HEK293 (cell line): ENCODE measurements at regions not wholly inside any gene's neighbourhood (a gene's known extent, or its start where the extent isn't known, plus 50 kb on each side); places are given as distances from the start of the nearest gene placed in this dataset.

Experiments used
- CTCF ChIA-PET: fragments of 350-600 bp; formaldehyde crosslinking; extraction: SDS; loops from one replicate; lab custom pipeline; 2021; ENCODE audit warnings: antibody characterized with exemption; lab: Yijun Ruan, JAX
- POLR2A ChIA-PET: fragments of 300-600 bp; formaldehyde crosslinking; extraction: SDS; loops from one replicate; lab custom pipeline; 2020; ENCODE audit warnings: antibody characterized with exemption, inconsistent platforms; lab: Yijun Ruan, JAX
- H3K27ac ChIP-seq: fragments of 200-500 bp; sonication (Bioruptor generic); 2 replicates; pipeline ENCODE4 v1.5.1; 2014; ENCODE audit warnings: low read depth, low read length, control low read depth, inconsistent platforms; ENCODE audit errors: extremely low read depth
- H3K36me3 ChIP-seq, 2 experiments: fragments of 200-500 bp in 1 of 2; sonication (Bioruptor generic) in 1 of 2; 1 replicate in 1 of 2; 2 replicates in 1 of 2; pipeline ENCODE4 v1.5.1; 2014 to 2017; ENCODE audit warnings: inconsistent platforms in 2 of 2, low read length in 2 of 2; ENCODE audit not compliant: control insufficient read depth in 2 of 2, insufficient read depth in 1 of 2
- H3K4me1 ChIP-seq: fragments of 200-500 bp; sonication (Bioruptor generic); 2 replicates; pipeline ENCODE4 v1.5.1; 2014; ENCODE audit warnings: mild to moderate bottlenecking, low read length, inconsistent platforms; ENCODE audit not compliant: control insufficient read depth, insufficient read depth
- H3K4me3 ChIP-seq: 2 replicates; pipeline ENCODE4 v1.5.1; 2011; ENCODE audit warnings: low read depth, mild to moderate bottlenecking, control low read depth, low read length, moderate library complexity
- H3K9me3 ChIP-seq: fragments of 200-500 bp; sonication (Bioruptor generic); 2 replicates; pipeline ENCODE4 v1.5.1; 2014; ENCODE audit warnings: low read depth, low read length, inconsistent platforms; ENCODE audit not compliant: control insufficient read depth, insufficient read depth
- BCL6B ChIP-seq: fragments of 450-650 bp; formaldehyde crosslinking; IDR thresholded peaks from 2 replicates; pipeline ENCODE4 v1.5.1; 2017; ENCODE audit warnings: missing biosample characterization, missing genetic modification characterization
- FEZF1 ChIP-seq: fragments of 450-650 bp; formaldehyde crosslinking; IDR thresholded peaks from 2 replicates; pipeline ENCODE4 v1.5.1; 2016; ENCODE audit warnings: missing biosample characterization, missing genetic modification characterization
- GLIS2 ChIP-seq: fragments of 450-650 bp; formaldehyde crosslinking; IDR thresholded peaks from 2 replicates; pipeline ENCODE4 v1.5.1; 2016; ENCODE audit warnings: missing biosample characterization, missing genetic modification characterization
- INSM2 ChIP-seq: fragments of 450-650 bp; formaldehyde crosslinking; IDR thresholded peaks from 2 replicates; pipeline ENCODE4 v1.5.1; 2016; ENCODE audit warnings: missing biosample characterization, missing genetic modification characterization
- PRDM2 ChIP-seq: fragments of 450-650 bp; formaldehyde crosslinking; IDR thresholded peaks from 2 replicates; pipeline ENCODE4 v1.5.1; 2016; ENCODE audit warnings: missing biosample characterization, missing genetic modification characterization, borderline replicate concordance
- REPIN1 ChIP-seq: fragments of 450-650 bp; formaldehyde crosslinking; IDR thresholded peaks from 2 replicates; pipeline ENCODE4 v1.5.1; 2017; ENCODE audit warnings: missing biosample characterization, missing genetic modification characterization, low read depth
- SALL2 ChIP-seq: fragments of 450-650 bp; formaldehyde crosslinking; IDR thresholded peaks from 2 replicates; pipeline ENCODE4 v1.5.0; 2017; ENCODE audit warnings: missing biosample characterization, mild to moderate bottlenecking, missing genetic modification characterization, borderline replicate concordance
- SP7 ChIP-seq: fragments of 450-650 bp; formaldehyde crosslinking; IDR thresholded peaks from 2 replicates; pipeline ENCODE4 v1.5.1; 2016; ENCODE audit warnings: missing biosample characterization, missing genetic modification characterization
- ZFP69B ChIP-seq: fragments of 450-650 bp; formaldehyde crosslinking; IDR thresholded peaks from 2 replicates; pipeline ENCODE4 v1.5.1; 2016; ENCODE audit warnings: missing biosample characterization, missing genetic modification characterization
- ZNF175 ChIP-seq: fragments of 450-650 bp; formaldehyde crosslinking; IDR thresholded peaks from 2 replicates; pipeline ENCODE4 v1.5.1; 2016; ENCODE audit warnings: missing biosample characterization, missing genetic modification characterization
- ZNF184 ChIP-seq: fragments of 450-650 bp; IDR thresholded peaks from 2 replicates; pipeline ENCODE4 v1.5.1; 2018; ENCODE audit warnings: missing biosample characterization, mild to moderate bottlenecking, missing genetic modification characterization
- ZNF423 ChIP-seq: fragments of 450-650 bp; formaldehyde crosslinking; IDR thresholded peaks from 2 replicates; pipeline ENCODE4 v1.5.1; 2016; ENCODE audit warnings: missing biosample characterization, missing genetic modification characterization
- ZNF433 ChIP-seq: fragments of 450-650 bp; formaldehyde crosslinking; IDR thresholded peaks from 2 replicates; pipeline ENCODE4 v1.5.1; 2016; ENCODE audit warnings: missing biosample characterization, missing genetic modification characterization, low read depth
- ZNF518A ChIP-seq: fragments of 450-650 bp; formaldehyde crosslinking; conservative IDR thresholded peaks from 2 replicates; pipeline ENCODE4 v1.5.1; 2016; ENCODE audit warnings: low read depth, missing biosample characterization, missing genetic modification characterization
- ZNF530 ChIP-seq: fragments of 450-650 bp; formaldehyde crosslinking; IDR thresholded peaks from 2 replicates; pipeline ENCODE4 v1.5.1; 2016; ENCODE audit warnings: low read depth, missing biosample characterization, missing genetic modification characterization
- ZNF548 ChIP-seq: fragments of 450-650 bp; formaldehyde crosslinking; IDR thresholded peaks from 2 replicates; pipeline ENCODE4 v1.5.1; 2016; ENCODE audit warnings: missing biosample characterization, missing genetic modification characterization
- ZNF837 ChIP-seq: fragments of 450-650 bp; formaldehyde crosslinking; IDR thresholded peaks from 2 replicates; pipeline ENCODE4 v1.5.1; 2016; ENCODE audit warnings: missing biosample characterization, missing genetic modification characterization
- ZSCAN5A ChIP-seq: fragments of 450-650 bp; formaldehyde crosslinking; IDR thresholded peaks from 2 replicates; pipeline ENCODE4 v1.5.1; 2016; ENCODE audit warnings: missing biosample characterization, missing genetic modification characterization

- H3K9me3 ChIP-seq = no peaks in the 10 kb centered on the region
- H3K4me3 ChIP-seq = no peak overlapping the region
- TF ChIP-seq PRDM2 = no peak
- TF ChIP-seq SP7 = no peak
- no peak for TF ChIP-seq ZNF518A
- TF ChIP-seq GLIS2 (tag by site-specific recombination) = no peak
- TF ChIP-seq ZNF433 (tag by site-specific recombination) = no peak
- TF ChIP-seq SALL2 (tag by site-specific recombination) = no peak
- no peak for TF ChIP-seq BCL6B (tag by site-specific recombination)
- no peak for TF ChIP-seq ZNF548 (tag by site-specific recombination)
- no peak for TF ChIP-seq ZNF530 (tag by site-specific recombination)
- TF ChIP-seq REPIN1 (tag by site-specific recombination) = no peak
- no peak for TF ChIP-seq ZNF184 (tag by site-specific recombination)
- TF ChIP-seq ZNF175 (tag by site-specific recombination) = no peak
- no peak for TF ChIP-seq FEZF1 (tag by site-specific recombination)
- TF ChIP-seq ZSCAN5A = no peak
- no peak for TF ChIP-seq INSM2 (tag by site-specific recombination)
- no peak for TF ChIP-seq ZFP69B (tag by site-specific recombination)
- TF ChIP-seq ZNF837 (tag by site-specific recombination) = no peak
- no peak for TF ChIP-seq ZNF423 (tag by site-specific recombination)
- ChIA-PET CTCF (no interaction called here), POLR2A (no interaction called here)
- H3K27ac ChIP-seq = no peak overlapping the region
- no peaks in the 10 kb centered on the region for H3K4me1 ChIP-seq
- H3K36me3 ChIP-seq = no peaks in the 10 kb centered on the region
Measured at GRCh38 chr4:138659812-138660316, 355.7 kb upstream of the NOCT start.
